Gastrocnemius medialis (tissue), 4 donors: ENCODE measurements at regions not wholly inside any gene's neighbourhood (a gene's known extent, or its start where the extent isn't known, plus 50 kb on each side); places are given as distances from the start of the nearest gene placed in this dataset.

Experiments used
- ATAC-seq, 2 donors: fragments of 150-250 bp; one replicate each; pipeline ENCODE4 v1.9.1; 2016
- DNase-seq, 2 donors: peaks; one replicate each; pipeline ENCODE4 v3.0.0-alpha.2; 2019
- H3K27ac ChIP-seq, 4 donors: fragments of 200-600 bp; sonication (generic); 1 replicate in 1 of 4; 2 replicates in 3 of 4; pipeline ENCODE4 v1.5.1; 2016 to 2018; ENCODE audit warnings: mild to moderate bottlenecking in 2 of 4, moderate library complexity in 1 of 4
- H3K27me3 ChIP-seq, 3 donors: fragments of 200-600 bp; sonication (generic) in 2 of 3; 1 replicate in 1 of 3; 2 replicates in 2 of 3; pipeline versions ENCODE4 v1.5.1 to v1.6.0; 2016 to 2019; ENCODE audit warnings: mild to moderate bottlenecking in 1 of 3, moderate library complexity in 1 of 3
- H3K36me3 ChIP-seq, 2 donors: fragments of 200-600 bp; sonication (generic) in 1 of 2; one replicate each; pipeline ENCODE4 v1.5.1; 2017 to 2018
- H3K4me1 ChIP-seq, 2 donors: fragments of 200-600 bp; sonication (generic) in 1 of 2; one replicate each; pipeline ENCODE4 v1.5.1; 2016 to 2017; ENCODE audit warnings: mild to moderate bottlenecking in 2 of 2
- H3K4me3 ChIP-seq, 4 donors: fragments of 200-600 bp; sonication (generic) in 3 of 4; 1 replicate in 1 of 4; 2 replicates in 3 of 4; pipeline ENCODE4 v1.5.1; 2016 to 2019; ENCODE audit warnings: mild to moderate bottlenecking in 2 of 4
- H3K9me3 ChIP-seq, 3 donors: fragments of 200-600 bp; sonication (generic) in 2 of 3; 1 replicate in 1 of 3; 2 replicates in 2 of 3; pipeline ENCODE4 v1.5.1; 2016 to 2019
- POLR2A ChIP-seq, 2 donors: fragments of 450-650 bp; IDR thresholded peaks; one replicate each; pipeline ENCODE4 v1.6.1; 2017; ENCODE audit warnings: antibody characterized with exemption in 2 of 2, mild to moderate bottlenecking in 2 of 2, moderate library complexity in 2 of 2
- in situ Hi-C, 4 donors: fragments of 200-750 bp; cut with MboI; loops; one replicate each; pipeline versions ENCODE4 v1.15.0 to v1.8.0; 2017; ENCODE audit warnings: low sequenced_read_pairs in 4 of 4
- intact Hi-C: fragments of 100-400 bp; cut with DNase I; formaldehyde crosslinking; loops from one replicate; pipeline ENCODE4 v1.15.1; 2023; ENCODE audit warnings: low total_unique reads
- TF ChIP-seq, protein P1 (sequence below), 5 experiments: fragments of 450-650 bp in 3 of 5; fragments of 200-600 bp in 2 of 5; sonication (generic) in 2 of 5; IDR thresholded peaks in 4 of 5; conservative IDR thresholded peaks in 1 of 5; 1 replicate in 4 of 5; 2 replicates in 1 of 5; pipeline ENCODE4 v1.5.1; 2016 to 2019; ENCODE audit warnings: antibody characterized with exemption in 5 of 5, mild to moderate bottlenecking in 3 of 5, moderate library complexity in 3 of 5

DNA sequence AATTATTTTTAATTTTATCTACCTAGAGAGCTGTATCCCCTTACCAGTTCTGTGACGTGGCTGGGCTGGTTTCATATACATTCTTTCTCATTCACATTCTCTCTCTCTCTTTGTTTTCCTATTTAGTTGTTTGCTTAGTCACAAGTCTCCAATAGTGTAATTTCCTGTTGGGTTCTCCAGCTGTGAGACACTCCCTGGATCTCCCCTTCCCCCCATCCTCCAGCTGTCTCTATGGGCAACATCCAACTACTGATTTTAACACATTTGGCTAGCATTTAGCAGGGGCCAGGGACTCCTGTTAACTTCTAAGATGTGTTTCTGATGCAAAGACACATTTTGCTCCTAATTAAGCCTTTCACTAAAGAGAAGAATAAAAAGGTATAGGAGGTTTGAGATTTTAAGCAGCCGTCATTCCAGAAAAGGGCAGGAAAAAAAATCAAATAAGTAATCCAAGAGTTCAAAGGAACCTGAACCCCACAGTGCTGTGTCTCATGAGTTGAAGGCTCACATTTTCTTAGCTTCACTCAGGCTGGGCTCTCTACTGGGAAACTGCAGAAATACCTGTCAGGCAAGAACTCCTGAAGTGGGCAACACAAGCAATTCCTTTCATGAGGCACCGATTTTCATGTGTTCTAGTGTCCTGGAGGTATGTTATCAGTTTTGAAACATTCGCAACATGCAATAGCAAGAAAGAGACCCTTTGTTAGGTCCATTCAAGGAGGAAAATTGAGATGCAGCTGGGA, 198.7 kb upstream of the C9orf72 start:
- no peaks in the 10 kb centered on the region for H3K9me3 ChIP-seq
- intact Hi-C loops = no loop called here
- no peak for ATAC-seq
- no peak overlapping the region for H3K4me3 ChIP-seq
- H3K4me1 ChIP-seq = no peaks in the 10 kb centered on the region
- DNase-seq = no peak
- H3K36me3 ChIP-seq = no peaks in the 10 kb centered on the region
- TF ChIP-seq, protein P1, sequence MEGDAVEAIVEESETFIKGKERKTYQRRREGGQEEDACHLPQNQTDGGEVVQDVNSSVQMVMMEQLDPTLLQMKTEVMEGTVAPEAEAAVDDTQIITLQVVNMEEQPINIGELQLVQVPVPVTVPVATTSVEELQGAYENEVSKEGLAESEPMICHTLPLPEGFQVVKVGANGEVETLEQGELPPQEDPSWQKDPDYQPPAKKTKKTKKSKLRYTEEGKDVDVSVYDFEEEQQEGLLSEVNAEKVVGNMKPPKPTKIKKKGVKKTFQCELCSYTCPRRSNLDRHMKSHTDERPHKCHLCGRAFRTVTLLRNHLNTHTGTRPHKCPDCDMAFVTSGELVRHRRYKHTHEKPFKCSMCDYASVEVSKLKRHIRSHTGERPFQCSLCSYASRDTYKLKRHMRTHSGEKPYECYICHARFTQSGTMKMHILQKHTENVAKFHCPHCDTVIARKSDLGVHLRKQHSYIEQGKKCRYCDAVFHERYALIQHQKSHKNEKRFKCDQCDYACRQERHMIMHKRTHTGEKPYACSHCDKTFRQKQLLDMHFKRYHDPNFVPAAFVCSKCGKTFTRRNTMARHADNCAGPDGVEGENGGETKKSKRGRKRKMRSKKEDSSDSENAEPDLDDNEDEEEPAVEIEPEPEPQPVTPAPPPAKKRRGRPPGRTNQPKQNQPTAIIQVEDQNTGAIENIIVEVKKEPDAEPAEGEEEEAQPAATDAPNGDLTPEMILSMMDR (IDR thresholded peaks at IDR 0.05 in 4 of 5, conservative IDR thresholded peaks at IDR 0.05 in 1 of 5) = no peak
- TF ChIP-seq POLR2A (IDR thresholded peaks at IDR 0.05) = no peak
- no peaks in the 10 kb centered on the region for H3K27me3 ChIP-seq
- in situ Hi-C loops = loop anchor here in 1 of 4 donors (25.0 kb wide), 1 partner anchor 90 kb away; no protein-coding TSS in a partner anchor
- H3K27ac ChIP-seq = no peak overlapping the region

DNA sequence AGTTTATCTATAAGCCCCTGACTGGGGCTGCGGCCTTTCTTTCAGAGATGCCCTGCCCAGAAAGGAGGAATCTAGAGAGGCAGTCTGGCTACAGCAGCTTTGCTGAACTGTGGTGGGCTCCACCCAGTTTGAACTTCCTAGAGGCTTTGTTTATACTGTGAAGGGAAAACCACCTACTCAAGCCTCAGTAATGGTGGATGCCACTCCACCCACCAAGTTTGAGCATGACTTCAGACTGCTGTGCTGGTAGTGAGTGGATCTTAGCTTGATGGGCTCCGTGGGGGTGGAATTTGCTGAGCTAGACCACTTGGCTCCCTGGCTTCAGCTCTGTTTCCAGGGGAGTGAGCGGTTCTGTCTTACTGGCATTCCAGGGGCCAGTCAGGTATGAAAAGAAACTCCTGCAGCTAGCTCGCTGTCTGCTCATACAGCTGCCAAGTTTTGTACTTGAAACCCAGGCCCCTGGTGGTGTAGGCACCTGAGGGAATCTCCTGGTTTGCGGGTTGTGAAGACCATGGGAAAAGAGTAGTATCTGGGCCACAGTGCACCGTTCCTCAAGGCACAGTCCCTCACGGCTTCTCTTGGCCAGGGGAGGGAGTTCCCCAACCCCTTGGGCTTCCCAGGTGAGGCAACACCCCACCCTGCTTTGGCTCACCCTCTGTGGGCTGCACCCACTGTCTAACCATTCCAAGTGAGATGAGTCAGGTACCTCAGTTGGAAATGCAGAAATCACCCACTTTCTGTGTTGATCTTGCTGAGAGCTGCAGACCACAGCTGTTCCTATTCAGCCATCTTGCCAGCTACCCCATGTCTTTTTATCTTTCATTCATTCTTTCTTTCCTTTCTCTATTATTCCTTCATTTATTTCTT, 211.8 kb upstream of the C9orf72 start:
- Histone ChIP-seq H3K4me3 (no peak overlapping the region), H3K36me3 (no peaks in the 10 kb centered on the region), H3K9me3 (no peaks in the 10 kb centered on the region), H3K27me3 (no peaks in the 10 kb centered on the region), H3K4me1 (no peaks in the 10 kb centered on the region), H3K27ac (no peak overlapping the region)
- no peak for TF ChIP-seq POLR2A (IDR thresholded peaks at IDR 0.05)
- TF ChIP-seq, protein P1 (IDR thresholded peaks at IDR 0.05 in 4 of 5, conservative IDR thresholded peaks at IDR 0.05 in 1 of 5) = no peak
- ATAC-seq (no peak), DNase-seq (no peak)
- in situ Hi-C loops = no loop called here
- intact Hi-C loops = no loop called here

DNA sequence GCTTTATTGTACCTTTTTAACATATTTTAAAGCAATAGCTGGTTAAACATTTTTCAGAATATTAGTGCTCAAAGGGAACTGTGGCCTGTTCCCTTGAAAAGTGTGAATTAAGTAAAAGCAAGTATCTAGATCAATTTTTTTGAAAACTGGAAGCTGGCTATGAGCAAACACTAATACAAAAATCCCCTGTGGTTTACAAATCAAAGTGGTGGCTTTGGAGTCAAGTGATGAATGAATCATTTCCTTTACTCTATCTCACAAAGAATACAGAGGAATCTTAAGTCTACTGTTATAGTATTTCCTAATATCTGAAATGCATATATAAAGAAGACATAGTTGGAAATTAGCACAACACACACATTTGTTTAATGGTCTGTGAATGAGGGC, 212.4 kb upstream of the C9orf72 start:
- TF ChIP-seq, protein P1 (IDR thresholded peaks at IDR 0.05 in 4 of 5, conservative IDR thresholded peaks at IDR 0.05 in 1 of 5) = no peak
- no peak for TF ChIP-seq POLR2A (IDR thresholded peaks at IDR 0.05)
- in situ Hi-C loops = no loop called here
- ATAC-seq (no peak), DNase-seq (no peak)
- Histone ChIP-seq H3K27me3 (no peaks in the 10 kb centered on the region), H3K9me3 (no peaks in the 10 kb centered on the region), H3K4me1 (no peaks in the 10 kb centered on the region), H3K27ac (no peak overlapping the region), H3K4me3 (no peak overlapping the region), H3K36me3 (no peaks in the 10 kb centered on the region)
- intact Hi-C loops = no loop called here

DNA sequence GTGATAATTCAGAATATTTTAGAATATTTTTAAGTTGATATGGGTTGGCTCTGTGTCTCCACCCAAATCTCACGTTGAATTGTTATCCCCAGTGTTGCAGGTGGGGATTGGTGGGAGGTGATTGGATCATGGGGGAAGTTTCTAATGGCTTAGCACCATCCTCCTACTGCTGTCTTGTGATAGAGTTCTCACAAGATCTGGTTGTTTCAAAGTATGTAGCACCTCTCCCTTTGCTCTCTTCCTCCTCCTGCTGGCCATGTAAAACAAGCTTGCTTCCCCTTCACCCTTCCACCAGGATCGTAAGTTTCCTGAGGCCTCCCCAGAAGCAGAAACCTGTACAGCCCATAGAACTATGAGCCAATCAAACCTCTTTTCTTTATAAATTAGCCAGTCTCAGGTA, 214.6 kb upstream of the C9orf72 start:
- intact Hi-C loops (no loop called here), in situ Hi-C loops (no loop called here)
- no peak overlapping the region for H3K27ac ChIP-seq
- H3K27me3 ChIP-seq = no peaks in the 10 kb centered on the region
- ATAC-seq (no peak), DNase-seq (no peak)
- H3K4me1 ChIP-seq = no peaks in the 10 kb centered on the region
- TF ChIP-seq, protein P1 (IDR thresholded peaks at IDR 0.05 in 4 of 5, conservative IDR thresholded peaks at IDR 0.05 in 1 of 5) = no peak
- no peak for TF ChIP-seq POLR2A (IDR thresholded peaks at IDR 0.05)
- no peaks in the 10 kb centered on the region for H3K9me3 ChIP-seq
- H3K36me3 ChIP-seq = no peaks in the 10 kb centered on the region
- no peak overlapping the region for H3K4me3 ChIP-seq
